Testis (tissue), 2 donors: ENCODE measurements at regions not wholly inside any gene's neighbourhood (a gene's known extent, or its start where the extent isn't known, plus 50 kb on each side); places are given as distances from the start of the nearest gene placed in this dataset.

ENCODE experiments used
- POLR2A ChIP-seq: fragments of 450-650 bp; IDR thresholded peaks from one replicate; pipeline ENCODE4 v1.6.1; 2017; ENCODE audit warnings: antibody characterized with exemption, mild to moderate bottlenecking, moderate library complexity
- TF ChIP-seq, protein P1 (sequence below), 3 experiments: fragments of 450-650 bp in 2 of 3; fragments of 200-600 bp in 1 of 3; sonication (generic) in 1 of 3; IDR thresholded peaks; one replicate each; pipeline ENCODE4 v1.5.1; 2016 to 2019; ENCODE audit warnings: antibody characterized with exemption in 3 of 3, mild to moderate bottlenecking in 2 of 3, moderate library complexity in 1 of 3

DNA sequence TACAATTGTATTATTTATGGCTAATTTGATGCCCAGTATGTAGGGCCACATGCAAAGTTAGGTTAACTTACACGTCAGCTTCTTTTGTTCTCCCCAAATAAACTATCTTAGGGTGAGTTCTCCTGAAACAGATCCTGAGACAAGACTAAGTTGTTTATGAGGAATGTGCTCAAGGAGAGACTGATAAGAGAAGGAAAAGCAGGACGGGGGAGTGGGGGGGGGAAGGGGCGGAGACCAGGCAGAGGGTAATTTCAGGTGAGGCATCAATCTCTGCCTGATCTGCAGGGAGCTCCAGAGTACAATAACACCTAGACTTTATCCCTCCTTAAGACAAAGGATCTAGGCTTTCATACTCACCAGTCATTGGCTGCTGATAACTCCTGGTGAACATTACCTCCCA lies 220.6 kb upstream of the BTBD3 start:
- TF ChIP-seq, protein P1, sequence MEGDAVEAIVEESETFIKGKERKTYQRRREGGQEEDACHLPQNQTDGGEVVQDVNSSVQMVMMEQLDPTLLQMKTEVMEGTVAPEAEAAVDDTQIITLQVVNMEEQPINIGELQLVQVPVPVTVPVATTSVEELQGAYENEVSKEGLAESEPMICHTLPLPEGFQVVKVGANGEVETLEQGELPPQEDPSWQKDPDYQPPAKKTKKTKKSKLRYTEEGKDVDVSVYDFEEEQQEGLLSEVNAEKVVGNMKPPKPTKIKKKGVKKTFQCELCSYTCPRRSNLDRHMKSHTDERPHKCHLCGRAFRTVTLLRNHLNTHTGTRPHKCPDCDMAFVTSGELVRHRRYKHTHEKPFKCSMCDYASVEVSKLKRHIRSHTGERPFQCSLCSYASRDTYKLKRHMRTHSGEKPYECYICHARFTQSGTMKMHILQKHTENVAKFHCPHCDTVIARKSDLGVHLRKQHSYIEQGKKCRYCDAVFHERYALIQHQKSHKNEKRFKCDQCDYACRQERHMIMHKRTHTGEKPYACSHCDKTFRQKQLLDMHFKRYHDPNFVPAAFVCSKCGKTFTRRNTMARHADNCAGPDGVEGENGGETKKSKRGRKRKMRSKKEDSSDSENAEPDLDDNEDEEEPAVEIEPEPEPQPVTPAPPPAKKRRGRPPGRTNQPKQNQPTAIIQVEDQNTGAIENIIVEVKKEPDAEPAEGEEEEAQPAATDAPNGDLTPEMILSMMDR (IDR thresholded peaks at IDR 0.05): no peak
- TF ChIP-seq POLR2A: no peak
